Nephron progenitor cell (in vitro differentiated cells): ENCODE measurements at regions not wholly inside any gene's neighbourhood (a gene's known extent, or its start where the extent isn't known, plus 50 kb on each side); places are given as distances from the start of the nearest gene placed in this dataset.

ENCODE experiments used
- DNase-seq: peaks from one replicate; pipeline ENCODE4 v3.0.0; 2021
- H3K27ac Mint-ChIP-seq: 2 replicates; pipeline ENCODE4 v1.8.0; 2021; ENCODE audit warnings: mild to moderate bottlenecking, moderate library complexity, mixed read lengths
- H3K27me3 Mint-ChIP-seq: 2 replicates; pipeline ENCODE4 v1.8.0; 2021; ENCODE audit warnings: mild to moderate bottlenecking, low read depth, mixed read lengths; ENCODE audit not compliant: poor library complexity
- H3K36me3 Mint-ChIP-seq: 2 replicates; pipeline ENCODE4 v1.8.0; 2021; ENCODE audit warnings: low read depth, mixed read lengths
- H3K4me1 Mint-ChIP-seq: 2 replicates; pipeline ENCODE4 v1.8.0; 2021; ENCODE audit warnings: mixed read lengths
- H3K4me3 Mint-ChIP-seq: 2 replicates; pipeline ENCODE4 v1.8.0; 2021; ENCODE audit warnings: mild to moderate bottlenecking, moderate library complexity, mixed read lengths
- H3K9me3 Mint-ChIP-seq: 2 replicates; pipeline ENCODE4 v1.8.0; 2021; ENCODE audit warnings: mild to moderate bottlenecking, moderate library complexity, mixed read lengths
- CTCF ChIP-seq: fragments of 200-600 bp; sonication (generic); IDR thresholded peaks from 2 replicates; pipeline ENCODE4 v1.5.0; 2021; ENCODE audit warnings: antibody characterized with exemption

GRCh38 chr7:35468606-35469005 is 214.7 kb upstream of the TBX20 start:
- Mint-ChIP-seq H3K27me3 (peaks cover 20% of the 10 kb centered on the region), H3K4me1 (no peaks in the 10 kb centered on the region), H3K36me3 (no peaks in the 10 kb centered on the region), H3K9me3 (peaks cover 3% of the 10 kb centered on the region), H3K4me3 (no peak overlapping the region), H3K27ac (no peak overlapping the region)
- TF ChIP-seq CTCF, result no peak
- no peak for DNase-seq

GRCh38 chr7:35467456-35467978 is 213.6 kb upstream of the TBX20 start:
- Mint-ChIP-seq H3K27ac (no peak overlapping the region), H3K27me3 (peaks cover 20% of the 10 kb centered on the region), H3K9me3 (peaks cover 8% of the 10 kb centered on the region), H3K4me3 (no peak overlapping the region), H3K36me3 (no peaks in the 10 kb centered on the region), H3K4me1 (no peaks in the 10 kb centered on the region)
- no peak for TF ChIP-seq CTCF
- no peak for DNase-seq

GRCh38 chr7:35465791-35466336 is 212.0 kb upstream of the TBX20 start:
- Mint-ChIP-seq H3K36me3 (no peaks in the 10 kb centered on the region), H3K27me3 (peaks cover 21% of the 10 kb centered on the region), H3K9me3 (peaks cover 14% of the 10 kb centered on the region), H3K27ac (no peak overlapping the region), H3K4me3 (no peak overlapping the region), H3K4me1 (no peaks in the 10 kb centered on the region)
- no peak for DNase-seq
- no peak for TF ChIP-seq CTCF

GRCh38 chr7:35463751-35464150 is 209.9 kb upstream of the TBX20 start:
- no peak for TF ChIP-seq CTCF
- H3K36me3 Mint-ChIP-seq, result no peaks in the 10 kb centered on the region
- peaks cover 19% of the 10 kb centered on the region for H3K27me3 Mint-ChIP-seq
- no peak for DNase-seq
- H3K27ac Mint-ChIP-seq, result no peak overlapping the region
- peaks cover 15% of the 10 kb centered on the region for H3K9me3 Mint-ChIP-seq
- H3K4me3 Mint-ChIP-seq, result no peak overlapping the region
- H3K4me1 Mint-ChIP-seq, result no peaks in the 10 kb centered on the region

- no peak for DNase-seq
- Mint-ChIP-seq H3K9me3 (peaks cover 20% of the 10 kb centered on the region), H3K27ac (no peak overlapping the region), H3K36me3 (no peaks in the 10 kb centered on the region), H3K27me3 (peaks cover 16% of the 10 kb centered on the region), H3K4me3 (no peak overlapping the region), H3K4me1 (no peaks in the 10 kb centered on the region)
- TF ChIP-seq CTCF, result no peak
Measured at GRCh38 chr7:35463176-35463700, 209.3 kb upstream of the TBX20 start.
